ENCODE measurements at regions not wholly inside any gene's neighbourhood (a gene's known extent, or its start where the extent isn't known, plus 50 kb on each side); places are given as distances from the start of the nearest gene placed in this dataset.

DNA sequence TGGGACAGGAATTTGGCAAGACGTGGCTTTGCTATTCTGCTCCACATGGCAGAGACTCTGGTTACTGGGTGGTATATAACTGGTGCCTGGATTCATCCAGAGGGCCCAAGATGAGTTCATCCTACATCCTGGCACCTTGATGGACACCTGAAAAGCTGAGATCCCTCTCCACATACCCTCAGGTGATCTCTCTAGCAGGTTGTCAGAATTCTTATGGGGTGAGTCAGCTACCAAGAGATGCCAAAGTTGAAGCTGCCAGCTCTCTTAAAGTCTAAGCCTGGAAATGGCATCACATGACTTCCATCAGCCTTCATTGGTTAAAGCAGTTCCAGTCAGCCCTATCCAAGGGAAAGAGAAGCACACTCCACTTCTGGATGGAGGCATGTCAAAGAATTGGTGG lies 300.7 kb upstream of the SEL1L start:
- TF ChIP-seq, protein P1, sequence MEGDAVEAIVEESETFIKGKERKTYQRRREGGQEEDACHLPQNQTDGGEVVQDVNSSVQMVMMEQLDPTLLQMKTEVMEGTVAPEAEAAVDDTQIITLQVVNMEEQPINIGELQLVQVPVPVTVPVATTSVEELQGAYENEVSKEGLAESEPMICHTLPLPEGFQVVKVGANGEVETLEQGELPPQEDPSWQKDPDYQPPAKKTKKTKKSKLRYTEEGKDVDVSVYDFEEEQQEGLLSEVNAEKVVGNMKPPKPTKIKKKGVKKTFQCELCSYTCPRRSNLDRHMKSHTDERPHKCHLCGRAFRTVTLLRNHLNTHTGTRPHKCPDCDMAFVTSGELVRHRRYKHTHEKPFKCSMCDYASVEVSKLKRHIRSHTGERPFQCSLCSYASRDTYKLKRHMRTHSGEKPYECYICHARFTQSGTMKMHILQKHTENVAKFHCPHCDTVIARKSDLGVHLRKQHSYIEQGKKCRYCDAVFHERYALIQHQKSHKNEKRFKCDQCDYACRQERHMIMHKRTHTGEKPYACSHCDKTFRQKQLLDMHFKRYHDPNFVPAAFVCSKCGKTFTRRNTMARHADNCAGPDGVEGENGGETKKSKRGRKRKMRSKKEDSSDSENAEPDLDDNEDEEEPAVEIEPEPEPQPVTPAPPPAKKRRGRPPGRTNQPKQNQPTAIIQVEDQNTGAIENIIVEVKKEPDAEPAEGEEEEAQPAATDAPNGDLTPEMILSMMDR (conservative IDR thresholded peaks at IDR 0.05 in 1 of 2, IDR thresholded peaks at IDR 0.05 in 1 of 2; ENCODE audit: extremely low read depth in 1 of 2, insufficient read depth in 1 of 2, low read depth in 1 of 2, low read length in 2 of 2): no peak
- no peak for TF ChIP-seq EZH2 (IDR thresholded peaks at IDR 0.05; ENCODE audit: borderline replicate concordance, low read length)

Measured in mammary epithelial cell (primary cell).